ENCODE measurements at regions not wholly inside any gene's neighbourhood (a gene's known extent, or its start where the extent isn't known, plus 50 kb on each side); places are given as distances from the start of the nearest gene placed in this dataset.

DNA sequence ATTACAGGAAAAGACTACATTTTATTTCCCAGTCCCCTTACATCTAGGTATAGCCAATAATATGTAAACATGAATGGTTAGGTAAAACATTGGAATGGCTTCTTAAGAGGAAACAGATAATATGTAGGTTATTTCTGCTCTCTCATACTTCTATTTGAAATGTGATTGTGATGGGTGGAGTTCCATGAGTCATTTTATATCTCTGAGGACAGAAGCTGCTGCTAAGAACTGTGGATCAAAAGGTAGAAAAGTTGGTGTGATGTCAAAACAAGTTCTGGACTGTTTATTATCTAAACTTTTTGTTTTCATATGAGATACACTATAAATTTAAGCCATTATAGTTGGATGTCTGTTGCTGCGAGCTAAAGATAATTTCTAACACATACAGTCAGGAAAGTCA is 799.4 kb upstream of the TENM4 start:
- Mint-ChIP-seq H3K36me3 (peaks cover 0 to 2% (median 0%) of the 10 kb centered on the region in 3 donors), H3K9me3 (peaks cover 12 to 55% (median 20%) of the 10 kb centered on the region in 9 donors), H3K4me1 (no peaks in the 10 kb centered on the region), H3K27ac (no peak overlapping the region), H3K4me3 (no peak overlapping the region), H3K27me3 (no peaks in the 10 kb centered on the region)
- POLR2A ChIA-PET = no interaction called here
- ATAC-seq (no peak), DNase-seq (no peak)

DNA sequence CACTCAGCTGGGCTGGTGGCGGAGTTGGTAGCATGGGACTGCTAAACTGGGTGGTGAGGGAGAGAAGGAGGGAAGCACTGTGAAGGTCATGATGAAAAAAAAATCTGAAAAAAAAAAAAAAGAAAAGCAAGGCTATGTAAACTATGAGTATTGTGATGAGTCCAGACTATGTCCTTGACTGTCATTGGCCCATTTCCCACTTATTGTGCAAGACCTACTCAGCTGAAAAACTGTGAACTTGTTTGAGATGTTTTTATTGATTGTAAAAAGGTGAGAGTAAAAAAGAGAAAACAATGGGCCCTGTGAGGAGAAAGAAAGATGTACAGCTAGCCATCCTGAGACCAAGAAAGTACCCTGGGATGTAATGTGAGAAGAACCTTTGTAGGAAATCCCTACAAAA is 798.4 kb upstream of the TENM4 start:
- no peak overlapping the region for H3K4me3 Mint-ChIP-seq
- H3K4me1 Mint-ChIP-seq = no peaks in the 10 kb centered on the region
- no peak for ATAC-seq
- no peak overlapping the region for H3K27ac Mint-ChIP-seq
- POLR2A ChIA-PET = no interaction called here
- no peaks in the 10 kb centered on the region for H3K27me3 Mint-ChIP-seq
- DNase-seq = no peak
- H3K9me3 Mint-ChIP-seq = peaks cover 15 to 57% (median 28%) of the 10 kb centered on the region in 9 donors
- peaks cover 0 to 9% (median 2%) of the 10 kb centered on the region in 3 donors for H3K36me3 Mint-ChIP-seq

DNA sequence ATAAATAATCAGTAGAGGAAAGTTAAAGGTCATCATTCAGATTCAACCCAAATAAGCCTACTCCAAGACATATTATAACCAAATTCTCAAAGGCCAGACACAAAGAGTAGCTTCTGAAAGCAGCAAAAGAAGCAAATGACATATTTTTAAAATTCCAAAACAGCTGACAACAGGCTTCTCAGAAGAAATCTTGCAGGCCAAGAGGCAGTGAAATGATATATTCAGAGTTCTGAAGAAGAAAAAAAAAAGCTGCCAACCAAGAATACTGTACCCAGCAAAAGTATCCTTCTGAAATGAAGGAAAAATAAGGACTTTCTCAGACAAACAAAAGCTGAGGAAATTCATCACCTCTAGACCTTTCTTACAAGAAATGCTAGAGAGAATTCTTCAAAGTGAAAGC is 787.1 kb upstream of the TENM4 start:
- POLR2A ChIA-PET = no interaction called here
- no peaks in the 10 kb centered on the region for H3K27me3 Mint-ChIP-seq
- H3K4me3 Mint-ChIP-seq = no peak overlapping the region
- no peak for DNase-seq
- H3K9me3 Mint-ChIP-seq = peaks cover 11 to 48% (median 27%) of the 10 kb centered on the region in 9 donors
- no peak for ATAC-seq
- H3K36me3 Mint-ChIP-seq = peaks cover 0 to 18% (median 0%) of the 10 kb centered on the region in 3 donors
- H3K4me1 Mint-ChIP-seq = no peaks in the 10 kb centered on the region
- no peak overlapping the region for H3K27ac Mint-ChIP-seq

DNA sequence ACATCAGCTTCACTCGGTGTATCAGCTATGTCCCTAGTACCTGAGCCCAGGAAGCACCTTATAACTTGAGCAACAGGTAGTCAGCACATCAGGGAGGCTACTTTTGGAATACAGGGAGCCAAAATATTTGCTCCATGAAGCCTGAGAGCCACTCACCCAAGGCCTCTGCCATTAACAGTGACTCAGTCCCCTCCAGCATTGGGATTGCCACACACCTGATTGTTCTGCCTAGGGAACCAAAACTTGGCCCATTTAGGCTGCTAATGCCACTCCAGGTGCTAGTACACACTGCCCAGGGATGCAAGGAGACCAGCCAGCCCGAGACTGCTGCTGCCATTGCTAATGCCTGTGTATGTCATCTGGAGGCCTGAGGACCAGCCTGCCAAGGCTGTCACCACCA is 773.6 kb upstream of the TENM4 start:
- Mint-ChIP-seq H3K27ac (no peak overlapping the region), H3K4me3 (no peak overlapping the region), H3K4me1 (no peaks in the 10 kb centered on the region), H3K36me3 (no peaks in the 10 kb centered on the region), H3K9me3 (peaks cover 3 to 38% (median 16%) of the 10 kb centered on the region in 9 donors), H3K27me3 (no peaks in the 10 kb centered on the region)
- POLR2A ChIA-PET = no interaction called here
- ATAC-seq (no peak), DNase-seq (no peak)

DNA sequence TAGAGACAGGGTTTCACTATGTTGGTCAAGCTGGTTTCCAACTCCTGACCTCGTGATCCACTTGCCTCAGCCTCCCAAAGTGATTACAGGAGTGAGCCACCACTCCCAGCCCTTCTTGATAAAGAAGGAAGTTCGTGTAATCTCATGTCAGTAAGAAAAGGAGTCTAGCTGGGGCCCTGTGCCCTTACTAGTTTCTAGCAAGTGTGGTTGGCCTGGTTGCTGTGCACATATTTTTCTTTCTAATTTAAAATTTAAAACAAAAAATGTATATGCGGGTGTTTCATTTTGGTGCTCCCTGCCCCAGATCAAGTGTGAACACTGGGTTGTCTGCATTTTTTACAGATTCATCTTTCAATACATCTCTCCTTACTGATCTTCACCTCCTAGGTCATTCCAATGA is 770.8 kb upstream of the TENM4 start:
- Mint-ChIP-seq H3K36me3 (no peaks in the 10 kb centered on the region), H3K4me1 (no peaks in the 10 kb centered on the region), H3K27me3 (no peaks in the 10 kb centered on the region), H3K27ac (no peak overlapping the region), H3K9me3 (peaks cover 3 to 30% (median 13%) of the 10 kb centered on the region in 9 donors), H3K4me3 (no peak overlapping the region)
- DNase-seq (no peak), ATAC-seq (no peak)
- POLR2A ChIA-PET = no interaction called here

DNA sequence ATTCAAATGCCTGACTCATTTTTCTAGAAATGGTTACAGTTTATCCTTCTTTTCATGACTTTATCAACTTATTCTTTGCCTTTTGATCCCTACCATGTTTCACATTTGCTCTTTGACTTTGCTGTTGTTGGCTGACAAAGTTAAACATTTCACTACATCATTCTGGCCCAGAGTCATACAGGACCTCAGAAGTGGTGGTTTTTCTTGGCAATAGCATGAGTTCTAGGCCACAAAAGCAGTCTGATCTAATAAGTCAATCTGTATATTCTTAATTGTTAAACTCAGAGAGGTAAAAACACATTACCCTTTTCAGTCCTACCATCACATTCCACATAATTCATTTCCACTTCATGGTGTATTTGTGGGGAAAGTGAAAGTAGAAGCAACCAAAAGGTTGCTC is 763.2 kb upstream of the TENM4 start:
- DNase-seq (no peak), ATAC-seq (no peak)
- no peak overlapping the region for H3K4me3 Mint-ChIP-seq
- POLR2A ChIA-PET = no interaction called here
- H3K9me3 Mint-ChIP-seq = peaks cover 0 to 13% (median 10%) of the 10 kb centered on the region in 9 donors
- no peaks in the 10 kb centered on the region for H3K36me3 Mint-ChIP-seq
- H3K27me3 Mint-ChIP-seq = no peaks in the 10 kb centered on the region
- peaks cover 0 to 3% (median 0%) of the 10 kb centered on the region in 4 donors for H3K4me1 Mint-ChIP-seq
- H3K27ac Mint-ChIP-seq = no peak overlapping the region

DNA sequence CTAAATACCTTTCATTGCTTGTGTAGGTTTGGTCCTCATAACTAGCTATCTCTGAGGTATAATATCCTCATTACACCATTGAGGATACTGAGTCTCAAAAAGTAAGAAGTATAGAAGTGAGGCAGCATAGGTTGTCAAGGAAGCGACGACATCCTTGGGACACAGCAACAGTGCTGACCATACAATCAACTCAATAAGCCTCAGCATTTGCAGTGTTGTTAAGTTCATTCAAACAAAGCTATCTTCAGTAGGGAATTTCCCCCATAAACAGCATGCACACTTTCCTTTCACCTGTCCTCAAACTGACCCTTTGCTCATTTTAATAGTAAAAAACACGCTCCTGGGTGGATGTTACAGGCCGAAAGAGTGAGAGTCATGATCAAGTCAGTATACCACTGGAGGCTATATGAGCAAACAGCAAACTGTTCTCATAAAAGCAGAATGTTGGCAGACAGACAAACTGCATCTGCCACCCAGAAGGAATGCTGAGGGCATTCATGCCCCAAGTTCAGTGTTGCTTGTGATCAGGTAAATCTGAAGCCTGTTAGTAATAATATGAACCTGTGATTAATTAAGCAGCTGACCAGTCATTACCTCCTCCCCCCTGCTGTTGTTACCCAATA is 756.2 kb upstream of the TENM4 start:
- POLR2A ChIA-PET = no interaction called here
- Mint-ChIP-seq H3K36me3 (no peaks in the 10 kb centered on the region), H3K4me3 (no peak overlapping the region)

DNA sequence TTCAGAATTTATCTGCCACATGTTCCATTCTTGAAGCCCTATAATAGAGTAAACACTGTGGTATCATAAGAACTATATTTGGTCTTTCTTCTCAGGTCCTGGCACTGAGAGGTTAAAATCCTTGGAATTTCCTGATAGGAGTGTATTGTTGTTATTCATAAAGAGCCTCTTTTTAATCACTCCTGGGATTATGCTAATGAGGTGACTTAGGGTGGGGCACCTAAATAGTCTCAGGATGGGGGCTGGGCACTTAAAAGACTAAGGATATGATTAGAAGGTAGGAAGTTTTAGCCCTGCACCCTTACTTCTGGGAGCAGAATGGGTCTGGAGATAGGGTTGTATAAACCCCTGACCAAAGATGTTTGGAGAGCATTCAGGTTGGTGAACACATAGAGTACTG is 755.2 kb upstream of the TENM4 start:
- ATAC-seq (no peak), DNase-seq (no peak)
- no peak overlapping the region for H3K4me3 Mint-ChIP-seq
- H3K36me3 Mint-ChIP-seq = no peaks in the 10 kb centered on the region
- no peaks in the 10 kb centered on the region for H3K27me3 Mint-ChIP-seq
- no peak overlapping the region for H3K27ac Mint-ChIP-seq
- H3K4me1 Mint-ChIP-seq = no peaks in the 10 kb centered on the region
- POLR2A ChIA-PET = no interaction called here
- H3K9me3 Mint-ChIP-seq = peaks cover 0 to 22% (median 5%) of the 10 kb centered on the region in 9 donors

More for the DNA sequence above, 756.2 kb upstream of the TENM4 start:
- no peaks in the 10 kb centered on the region for H3K4me1 Mint-ChIP-seq
- peaks cover 0 to 22% (median 5%) of the 10 kb centered on the region in 9 donors for H3K9me3 Mint-ChIP-seq
- DNase-seq = no peak
- no peak overlapping the region for H3K27ac Mint-ChIP-seq
- no peaks in the 10 kb centered on the region for H3K27me3 Mint-ChIP-seq
- ATAC-seq = no peak

DNA sequence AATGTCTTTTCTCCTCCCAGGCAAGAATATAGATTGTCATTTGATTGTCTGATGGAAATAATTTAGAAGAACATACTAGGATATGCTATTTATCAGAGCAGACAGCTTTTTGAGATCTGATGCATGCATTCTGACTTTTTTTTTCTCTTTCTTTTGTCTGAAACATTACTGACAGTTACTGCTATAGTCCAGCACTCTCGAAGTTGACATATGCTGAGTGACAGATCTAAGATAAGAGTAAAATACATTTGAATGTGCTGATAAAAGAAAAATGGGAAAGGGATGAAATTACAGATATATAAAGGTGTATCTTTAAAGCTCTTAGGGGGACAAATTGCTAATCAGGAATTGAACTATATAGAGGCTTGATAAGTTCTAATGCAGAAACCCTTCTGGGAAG is 753.8 kb upstream of the TENM4 start:
- Mint-ChIP-seq H3K27me3 (no peaks in the 10 kb centered on the region), H3K36me3 (no peaks in the 10 kb centered on the region), H3K4me1 (no peaks in the 10 kb centered on the region), H3K27ac (no peak overlapping the region), H3K9me3 (peaks cover 0 to 22% (median 5%) of the 10 kb centered on the region in 9 donors), H3K4me3 (no peak overlapping the region)
- ATAC-seq (no peak), DNase-seq (no peak)
- POLR2A ChIA-PET = no interaction called here

DNA sequence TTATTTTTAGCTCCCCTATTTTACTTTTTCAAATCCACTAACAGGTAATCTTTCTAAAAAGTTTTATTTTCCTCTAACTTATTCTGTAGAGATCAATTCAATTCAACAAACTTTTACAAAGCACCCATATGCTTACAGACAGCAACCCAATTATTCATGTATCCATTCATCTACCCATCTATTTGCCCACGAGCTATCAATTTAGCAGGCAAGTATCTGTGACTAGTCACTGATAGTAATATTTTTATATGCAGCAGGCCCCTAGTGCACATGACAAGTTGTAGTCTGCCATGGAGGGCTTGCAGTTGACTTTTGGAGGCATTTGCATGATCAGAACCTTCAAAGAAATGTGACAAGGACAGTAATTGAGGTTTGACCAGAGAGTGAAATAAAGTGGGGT is 753.2 kb upstream of the TENM4 start:
- ATAC-seq (no peak), DNase-seq (no peak)
- POLR2A ChIA-PET = no interaction called here
- Mint-ChIP-seq H3K27ac (no peak overlapping the region), H3K36me3 (no peaks in the 10 kb centered on the region), H3K4me1 (no peaks in the 10 kb centered on the region), H3K9me3 (peaks cover 0 to 22% (median 5%) of the 10 kb centered on the region in 9 donors), H3K27me3 (no peaks in the 10 kb centered on the region), H3K4me3 (no peak overlapping the region)

DNA sequence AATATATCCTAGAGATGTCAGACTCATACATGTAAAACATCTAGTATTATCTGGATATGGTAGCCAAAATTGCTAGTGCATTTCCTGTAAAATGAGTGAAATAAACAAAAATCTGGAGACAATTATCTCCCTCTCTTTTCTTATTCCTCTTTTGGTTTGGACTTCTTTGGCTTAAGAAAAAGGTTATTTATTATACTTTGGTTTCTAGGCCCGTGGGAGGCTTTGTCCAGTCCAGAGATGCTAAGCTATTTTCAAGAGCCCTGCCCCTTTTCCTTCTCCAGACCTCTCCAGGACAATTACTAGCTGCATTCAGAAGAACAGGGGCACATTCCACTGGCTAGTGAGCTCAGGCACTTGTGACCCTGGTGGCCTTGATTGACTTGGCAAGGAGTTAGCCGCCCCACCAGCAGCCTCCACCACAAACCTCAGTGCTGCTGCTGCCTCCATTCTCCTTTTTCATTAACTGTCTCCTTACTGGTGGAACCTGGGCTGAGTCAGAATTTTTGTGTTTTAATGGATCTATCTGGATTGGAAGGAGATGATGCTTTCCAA is 747.3 kb upstream of the TENM4 start:
- POLR2A ChIA-PET = no interaction called here
- Mint-ChIP-seq H3K4me1 (no peaks in the 10 kb centered on the region), H3K27me3 (no peaks in the 10 kb centered on the region), H3K27ac (no peak overlapping the region), H3K9me3 (peaks cover 0 to 11% (median 6%) of the 10 kb centered on the region in 9 donors), H3K4me3 (no peak overlapping the region), H3K36me3 (no peaks in the 10 kb centered on the region)
- no peak for ATAC-seq
- DNase-seq = no peak

DNA sequence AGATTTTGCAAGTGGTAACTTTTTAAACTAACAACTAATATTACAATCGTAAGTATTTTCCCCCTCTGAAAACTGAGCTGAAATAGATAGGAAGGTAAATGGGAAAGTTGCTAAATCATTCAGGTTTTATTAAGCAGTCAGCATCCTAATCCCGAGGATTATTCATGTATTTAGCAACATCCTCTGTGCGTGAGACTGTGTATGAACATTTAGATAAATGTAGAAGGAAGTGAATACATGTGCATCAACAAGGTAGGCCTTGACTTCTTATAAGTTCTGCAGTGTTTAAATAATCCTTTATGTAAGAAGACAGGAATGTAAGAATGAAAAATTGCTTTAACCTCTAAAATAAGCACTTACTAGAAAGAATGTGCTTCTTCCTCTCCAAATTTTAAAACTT is 745.9 kb upstream of the TENM4 start:
- no peak overlapping the region for H3K4me3 Mint-ChIP-seq
- ATAC-seq (no peak), DNase-seq (no peak)
- POLR2A ChIA-PET = no interaction called here
- H3K9me3 Mint-ChIP-seq = peaks cover 0 to 11% (median 4%) of the 10 kb centered on the region in 9 donors
- H3K4me1 Mint-ChIP-seq = no peaks in the 10 kb centered on the region
- H3K27ac Mint-ChIP-seq = no peak overlapping the region
- no peaks in the 10 kb centered on the region for H3K27me3 Mint-ChIP-seq
- H3K36me3 Mint-ChIP-seq = peaks cover 0 to 2% (median 0%) of the 10 kb centered on the region in 3 donors

DNA sequence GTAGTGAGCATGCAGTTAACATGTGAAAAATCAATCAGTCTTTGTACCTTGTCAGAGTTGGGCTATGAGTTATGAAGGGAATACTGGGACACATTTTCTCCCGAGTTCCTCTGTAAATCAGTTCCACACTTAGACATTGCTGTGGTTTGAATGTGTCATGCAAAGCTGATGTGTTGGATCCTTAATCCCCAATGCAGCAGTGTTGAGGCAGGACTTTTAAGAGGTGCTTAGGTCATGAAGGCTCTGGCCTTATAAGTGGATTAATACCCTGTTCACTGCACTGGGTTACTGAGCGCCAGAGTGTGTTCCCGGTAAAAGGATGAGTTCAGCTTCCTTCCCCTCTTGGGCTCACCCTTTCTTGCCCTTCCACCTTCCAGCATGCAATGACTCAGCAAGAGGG is 742.1 kb upstream of the TENM4 start:
- Mint-ChIP-seq H3K4me3 (no peak overlapping the region), H3K27ac (no peak overlapping the region), H3K4me1 (no peaks in the 10 kb centered on the region), H3K9me3 (peaks cover 0 to 30% (median 11%) of the 10 kb centered on the region in 9 donors), H3K36me3 (peaks cover 0 to 2% (median 0%) of the 10 kb centered on the region in 3 donors), H3K27me3 (no peaks in the 10 kb centered on the region)
- no peak for DNase-seq
- no peak for ATAC-seq
- POLR2A ChIA-PET = no interaction called here
